H1 (cell line): ENCODE measurements at regions not wholly inside any gene's neighbourhood (a gene's known extent, or its start where the extent isn't known, plus 50 kb on each side); places are given as distances from the start of the nearest gene placed in this dataset.
"Not testable (repeated sequence)": the region's sequence is repeated elsewhere in the genome, so short reads cannot be mapped to it uniquely, and the experiment has no call there.

Source experiments
- CTCF ChIA-PET: fragments of 300-600 bp; sonication (Branson Sonifier 250); formaldehyde crosslinking; loops from one replicate; lab custom pipeline; 2021; ENCODE audit not compliant: partially characterized antibody; lab: Charles Lee
- POLR2A ChIA-PET: fragments of 300-600 bp; sonication (Branson Sonifier 250); formaldehyde crosslinking; loops from one replicate; lab custom pipeline; 2021; ENCODE audit warnings: inconsistent platforms; ENCODE audit not compliant: partially characterized antibody; lab: Charles Lee
- DNase-seq, 2 experiments: peaks; one replicate each; pipeline versions ENCODE4 v3.0.0 to v3.0.0-alpha.2; 2010 to 2022; ENCODE audit warnings: low spot score in 2 of 2, low read depth in 1 of 2, mixed read lengths in 1 of 2
- FAIRE-seq: peaks from 2 replicates; lab custom pipeline; 2011; peaks lifted over from hg19 to GRCh38; lab: Jason Lieb, UNC
- H2AFZ ChIP-seq: 2 replicates; pipeline ENCODE4 v1.8.1; 2012; ENCODE audit warnings: low read length, inconsistent platforms
- H2AK5ac ChIP-seq: 2 replicates; pipeline ENCODE4 v1.6.1; 2013; ENCODE audit warnings: low read depth, low read length
- H2BK120ac ChIP-seq: replicated peaks from 2 replicates; pipeline ENCODE3; 2013; ENCODE audit warnings: low read depth, low read length, inconsistent platforms
- H2BK12ac ChIP-seq: 2 replicates; pipeline ENCODE4 v1.6.1; 2013; ENCODE audit warnings: low read depth, low read length
- H2BK15ac ChIP-seq: 2 replicates; pipeline ENCODE4 v1.6.1; 2013; ENCODE audit warnings: low read length
- H2BK20ac ChIP-seq: 2 replicates; pipeline ENCODE4 v1.6.1; 2013; ENCODE audit warnings: low read length
- H2BK5ac ChIP-seq: 2 replicates; pipeline ENCODE4 v1.6.1; 2013; ENCODE audit warnings: low read depth, low read length
- H3K14ac ChIP-seq: 2 replicates; pipeline ENCODE4 v1.6.1; 2013; ENCODE audit warnings: inconsistent platforms; ENCODE audit not compliant: insufficient read length
- H3K18ac ChIP-seq: 2 replicates; pipeline ENCODE4 v1.6.1; 2013; ENCODE audit warnings: low read length; ENCODE audit errors: extremely low read depth
- H3K23ac ChIP-seq: 2 replicates; pipeline ENCODE4 v1.6.1; 2013; ENCODE audit warnings: inconsistent platforms; ENCODE audit not compliant: insufficient read length
- H3K23me2 ChIP-seq: 2 replicates; pipeline ENCODE4 v1.6.1; 2013; ENCODE audit warnings: low read depth, low read length
- H3K27ac ChIP-seq: 2 replicates; pipeline ENCODE4 v1.6.1; 2011; ENCODE audit warnings: low read depth, low read length, inconsistent platforms
- H3K27me3 ChIP-seq, 4 experiments: replicated peaks in 1 of 4; 1 replicate in 1 of 4; 2 replicates in 3 of 4; pipeline versions ENCODE4 v1.6.1 to v1.8.1; 2011 to 2013; ENCODE audit warnings: low read length in 3 of 4, mild to moderate bottlenecking in 3 of 4, inconsistent platforms in 2 of 4, mixed read lengths in 2 of 4, moderate library complexity in 1 of 4; ENCODE audit not compliant: control insufficient read depth in 3 of 4, insufficient read depth in 3 of 4; ENCODE audit errors: extremely low read depth in 1 of 4
- H3K36me3 ChIP-seq, 4 experiments: 2 replicates each; pipeline versions ENCODE4 v1.6.1 to v1.8.1; 2011 to 2013; ENCODE audit warnings: mild to moderate bottlenecking in 4 of 4, low read length in 3 of 4, moderate library complexity in 2 of 4, control low read depth in 1 of 4, inconsistent platforms in 1 of 4; ENCODE audit not compliant: insufficient read depth in 4 of 4, control insufficient read depth in 2 of 4
- H3K4ac ChIP-seq: replicated peaks from 2 replicates; pipeline ENCODE3; 2013; ENCODE audit warnings: low read length, low read depth, mixed read lengths, inconsistent platforms; ENCODE audit not compliant: insufficient read length
- H3K4me1 ChIP-seq, 4 experiments: replicated peaks in 1 of 4; 1 replicate in 1 of 4; 2 replicates in 3 of 4; pipeline versions ENCODE4 v1.6.1 to v1.8.1; 2011 to 2013; ENCODE audit warnings: low read length in 3 of 4, inconsistent platforms in 2 of 4, mixed read lengths in 1 of 4; ENCODE audit not compliant: insufficient read depth in 4 of 4, control insufficient read depth in 3 of 4
- H3K4me2 ChIP-seq, 2 experiments: 2 replicates each; pipeline versions ENCODE4 v1.6.1 to v1.8.1; 2011 to 2013; ENCODE audit warnings: low read depth in 2 of 2, low read length in 2 of 2, control low read depth in 1 of 2, inconsistent platforms in 1 of 2, mild to moderate bottlenecking in 1 of 2; ENCODE audit not compliant: insufficient read depth in 1 of 2
- H3K4me3 ChIP-seq, 4 experiments: fragments of 200-600, 300-600 bp in 1 of 4; sonication (generic), shearing (Covaris generic), sonication (Bioruptor Twin) in 1 of 4; 2 replicates each; pipeline versions ENCODE4 v1.5.1 to v1.8.1; 2011 to 2016; ENCODE audit warnings: low read length in 4 of 4, low read depth in 3 of 4, control low read depth in 2 of 4, inconsistent platforms in 2 of 4, mild to moderate bottlenecking in 2 of 4, mixed read lengths in 1 of 4, moderate library complexity in 1 of 4; ENCODE audit not compliant: insufficient read depth in 2 of 4; ENCODE audit errors: extremely low read depth in 1 of 4
- H3K56ac ChIP-seq: replicated peaks from 2 replicates; pipeline ENCODE3; 2013; ENCODE audit warnings: low read depth, mild to moderate bottlenecking, mixed read lengths, low read length, inconsistent platforms; ENCODE audit not compliant: insufficient read length
- H3K79me1 ChIP-seq: 2 replicates; pipeline ENCODE4 v1.6.1; 2013; ENCODE audit warnings: low read depth, low read length, control low read depth
- H3K79me2 ChIP-seq, 2 experiments: 2 replicates each; pipeline versions ENCODE4 v1.6.1 to v1.8.1; 2012 to 2013; ENCODE audit warnings: low read length in 2 of 2, mild to moderate bottlenecking in 2 of 2, inconsistent platforms in 1 of 2; ENCODE audit not compliant: insufficient read depth in 2 of 2, control insufficient read depth in 1 of 2
- H3K9ac ChIP-seq, 4 experiments: replicated peaks in 1 of 4; 1 replicate in 1 of 4; 2 replicates in 3 of 4; pipeline versions ENCODE4 v1.6.1 to v1.8.1; 2011 to 2013; ENCODE audit warnings: low read depth in 3 of 4, low read length in 3 of 4, control low read depth in 2 of 4, mild to moderate bottlenecking in 2 of 4, moderate library complexity in 2 of 4, inconsistent platforms in 1 of 4; ENCODE audit errors: extremely low read depth in 1 of 4
- H3K9me3 ChIP-seq, 2 experiments: 2 replicates each; pipeline versions ENCODE4 v1.6.1 to v1.8.1; 2012 to 2013; ENCODE audit warnings: mild to moderate bottlenecking in 2 of 2, moderate library complexity in 2 of 2, control low read depth in 1 of 2, inconsistent platforms in 1 of 2, low read depth in 1 of 2, low read length in 1 of 2, mixed read lengths in 1 of 2; ENCODE audit not compliant: insufficient read depth in 2 of 2
- H4K20me1 ChIP-seq, 2 experiments: replicated peaks in 1 of 2; 2 replicates each; pipeline versions ENCODE3 to v1.8.1; 2011 to 2013; ENCODE audit warnings: inconsistent platforms in 2 of 2, low read length in 2 of 2, mild to moderate bottlenecking in 1 of 2; ENCODE audit not compliant: insufficient read depth in 2 of 2, control insufficient read depth in 1 of 2
- H4K5ac ChIP-seq: 2 replicates; pipeline ENCODE4 v1.6.1; 2013; ENCODE audit warnings: low read length, low read depth, mixed read lengths, inconsistent platforms; ENCODE audit not compliant: insufficient read length
- H4K8ac ChIP-seq: 2 replicates; pipeline ENCODE4 v1.8.0; 2013; ENCODE audit warnings: mild to moderate bottlenecking, moderate library complexity, low read length, inconsistent platforms; ENCODE audit not compliant: insufficient read depth; ENCODE audit errors: extremely low read depth
- H4K91ac ChIP-seq: replicated peaks from 2 replicates; pipeline ENCODE3; 2013; ENCODE audit warnings: low read length, mixed read lengths, inconsistent platforms; ENCODE audit not compliant: insufficient read length
- WGBS, 2 experiments: shearing (Covaris generic) in 1 of 2; methylation state at CpG; one replicate each; pipeline versions ENCODE4 v1.1.6 to v1.1.7; 2013 to 2015; ENCODE audit warnings: low lambda C conversion rate in 2 of 2, mixed read lengths in 2 of 2, inconsistent platforms in 1 of 2, low coverage in 1 of 2, missing lambda C conversion rate in 1 of 2; ENCODE audit not compliant: insufficient replicate concordance in 2 of 2, insufficient coverage in 1 of 2, insufficient read length in 1 of 2; ENCODE audit errors: extremely low coverage in 1 of 2, missing lambda C conversion rate in 1 of 2; 5-methylcytosine and 5-hydroxymethylcytosine counted together

GRCh38 chr21:13826511-13826910 lies 216.9 kb downstream of the POTED start:
- H3K9ac ChIP-seq, H3K4me1 ChIP-seq, H4K20me1 ChIP-seq, H2BK12ac ChIP-seq, DNase-seq, H4K91ac ChIP-seq, H2BK15ac ChIP-seq, H2BK120ac ChIP-seq, H3K36me3 ChIP-seq, H2AK5ac ChIP-seq, H3K79me2 ChIP-seq, H3K4ac ChIP-seq, H3K18ac ChIP-seq, H3K23me2 ChIP-seq, FAIRE-seq, H3K4me3 ChIP-seq, H4K8ac ChIP-seq, H3K14ac ChIP-seq, H4K5ac ChIP-seq, H3K79me1 ChIP-seq, H2BK5ac ChIP-seq, H3K56ac ChIP-seq, POLR2A ChIA-PET, H3K27me3 ChIP-seq, CTCF ChIA-PET, H2BK20ac ChIP-seq, H2AFZ ChIP-seq, H3K4me2 ChIP-seq, H3K23ac ChIP-seq, H3K27ac ChIP-seq: not testable (repeated sequence)
- 84% methylated on average over 14 of the region's 15 CpGs; no CpG with 5 or more reads in 1 of the 2 experiments for WGBS, 2 experiments
- peaks cover 16 to 39% of the 10 kb centered on the region in 2 experiments; a peak in 3 of 4 replicates for H3K9me3 ChIP-seq

- H3K56ac ChIP-seq, H2BK120ac ChIP-seq, H3K23ac ChIP-seq, H4K20me1 ChIP-seq, H4K8ac ChIP-seq, H3K36me3 ChIP-seq, H2BK5ac ChIP-seq, H3K4me2 ChIP-seq, H2BK15ac ChIP-seq, DNase-seq, CTCF ChIA-PET, H3K18ac ChIP-seq, H3K79me2 ChIP-seq, H2BK12ac ChIP-seq, H2AK5ac ChIP-seq, H4K5ac ChIP-seq, H4K91ac ChIP-seq, H3K9ac ChIP-seq, H3K4ac ChIP-seq, H2BK20ac ChIP-seq, H3K23me2 ChIP-seq, H2AFZ ChIP-seq, H3K27me3 ChIP-seq, H3K27ac ChIP-seq, H3K79me1 ChIP-seq, FAIRE-seq, POLR2A ChIA-PET, H3K14ac ChIP-seq, H3K4me3 ChIP-seq, H3K4me1 ChIP-seq: not testable (repeated sequence)
- WGBS, 2 experiments: 60% methylated on average over 3 of the region's 26 CpGs; no CpG with 5 or more reads in 1 of the 2 experiments
- peaks cover 14 to 41% of the 10 kb centered on the region in 2 experiments; a peak in 3 of 4 replicates for H3K9me3 ChIP-seq
These were observed 215.7 kb downstream of the POTED start for GRCh38 chr21:13825218-13825778.
